ENCODE measurements at regions not wholly inside any gene's neighbourhood (a gene's known extent, or its start where the extent isn't known, plus 50 kb on each side); places are given as distances from the start of the nearest gene placed in this dataset.

DNA sequence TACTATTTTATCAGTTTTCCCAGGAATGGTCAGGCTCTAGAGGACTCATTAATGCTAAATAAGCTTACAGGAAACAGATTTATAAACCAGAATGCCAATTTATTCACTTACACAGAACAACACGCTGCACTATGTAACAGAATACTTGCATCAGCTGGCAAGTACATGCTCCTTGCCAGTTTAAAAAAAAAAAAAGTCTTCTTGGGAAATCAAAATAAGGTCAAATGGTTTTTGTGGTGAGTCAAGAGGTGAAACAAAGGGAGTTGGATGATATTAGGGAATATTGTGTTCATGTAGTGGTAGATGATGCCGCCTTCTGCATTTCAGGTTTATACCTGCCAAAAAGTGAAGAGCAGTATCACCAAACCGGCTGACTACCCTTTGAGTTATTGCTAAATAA, 1322.1 kb upstream of the ZEB2 start:
- TF ChIP-seq, protein P1, sequence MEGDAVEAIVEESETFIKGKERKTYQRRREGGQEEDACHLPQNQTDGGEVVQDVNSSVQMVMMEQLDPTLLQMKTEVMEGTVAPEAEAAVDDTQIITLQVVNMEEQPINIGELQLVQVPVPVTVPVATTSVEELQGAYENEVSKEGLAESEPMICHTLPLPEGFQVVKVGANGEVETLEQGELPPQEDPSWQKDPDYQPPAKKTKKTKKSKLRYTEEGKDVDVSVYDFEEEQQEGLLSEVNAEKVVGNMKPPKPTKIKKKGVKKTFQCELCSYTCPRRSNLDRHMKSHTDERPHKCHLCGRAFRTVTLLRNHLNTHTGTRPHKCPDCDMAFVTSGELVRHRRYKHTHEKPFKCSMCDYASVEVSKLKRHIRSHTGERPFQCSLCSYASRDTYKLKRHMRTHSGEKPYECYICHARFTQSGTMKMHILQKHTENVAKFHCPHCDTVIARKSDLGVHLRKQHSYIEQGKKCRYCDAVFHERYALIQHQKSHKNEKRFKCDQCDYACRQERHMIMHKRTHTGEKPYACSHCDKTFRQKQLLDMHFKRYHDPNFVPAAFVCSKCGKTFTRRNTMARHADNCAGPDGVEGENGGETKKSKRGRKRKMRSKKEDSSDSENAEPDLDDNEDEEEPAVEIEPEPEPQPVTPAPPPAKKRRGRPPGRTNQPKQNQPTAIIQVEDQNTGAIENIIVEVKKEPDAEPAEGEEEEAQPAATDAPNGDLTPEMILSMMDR (conservative IDR thresholded peaks at IDR 0.05; ENCODE audit: low read depth, low read length) = no peak
- TF ChIP-seq EZH2phosphoT487 (IDR thresholded peaks at IDR 0.05; ENCODE audit: borderline replicate concordance, low read length) = no peak
- no peak for TF ChIP-seq EZH2 (IDR thresholded peaks at IDR 0.05; ENCODE audit: low read length, unreplicated experiment)

Data from PC-3 (cell line).